Hematopoietic multipotent progenitor cell treated with erythropoietin and hydrocortisone succinate and interleukin-3 and kit ligand, for 6 days (in vitro differentiated cells): ENCODE measurements at regions not wholly inside any gene's neighbourhood (a gene's known extent, or its start where the extent isn't known, plus 50 kb on each side); places are given as distances from the start of the nearest gene placed in this dataset.

Experiments
- DNase-seq: peaks from one replicate; pipeline ENCODE4 v3.0.0-alpha.2; 2015

- DNase-seq = no peak
These were observed 268.0 kb downstream of the PTPRC start for GRCh38 chr1:198906739-198907422.

GRCh38 chr1:198907423-198907746, 268.5 kb downstream of the PTPRC start:
- DNase-seq = no peak

- no peak for DNase-seq
These were observed 270.2 kb downstream of the PTPRC start for GRCh38 chr1:198908995-198909394.

DNA sequence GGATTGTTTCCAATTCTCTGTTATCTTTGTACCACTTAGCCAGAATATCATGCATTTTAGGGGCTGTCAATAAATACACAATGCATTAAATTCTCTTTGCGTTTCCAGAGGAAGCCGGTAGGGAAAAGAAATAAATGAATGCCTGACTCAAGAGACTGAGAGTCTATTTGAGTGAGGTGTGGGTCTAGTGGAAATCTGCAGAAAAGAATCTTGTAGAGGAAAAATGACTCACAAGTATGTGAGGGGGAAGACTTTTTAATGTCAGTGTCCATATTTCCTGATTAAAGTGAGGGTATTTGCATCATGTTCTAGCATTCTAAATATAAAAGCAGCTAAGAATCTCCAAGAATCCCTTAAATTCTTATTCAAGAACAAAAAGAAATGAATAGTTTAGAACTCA, 271.1 kb downstream of the PTPRC start:
- DNase-seq = no peak

DNA sequence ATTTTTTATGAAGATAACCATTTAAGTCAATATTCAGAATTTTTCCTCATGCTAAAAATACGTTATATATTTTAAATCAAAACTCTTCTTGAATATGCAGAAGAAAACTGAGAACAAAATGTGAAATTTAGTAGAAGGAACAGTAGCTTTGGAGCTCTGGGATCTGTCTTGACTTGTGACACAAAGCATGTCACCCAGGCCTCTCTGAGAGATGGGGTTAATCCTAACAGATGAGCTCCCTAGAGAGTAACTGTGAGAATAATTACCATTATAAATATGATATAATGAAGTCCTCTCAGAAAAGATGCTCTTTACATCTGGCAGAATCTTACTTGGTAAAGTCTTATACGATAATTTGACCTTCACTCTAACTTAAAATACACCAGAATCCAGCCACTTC, 272.0 kb downstream of the PTPRC start:
- no peak for DNase-seq

GRCh38 chr1:198912046-198912445, 273.2 kb downstream of the PTPRC start:
- DNase-seq = no peak

DNA sequence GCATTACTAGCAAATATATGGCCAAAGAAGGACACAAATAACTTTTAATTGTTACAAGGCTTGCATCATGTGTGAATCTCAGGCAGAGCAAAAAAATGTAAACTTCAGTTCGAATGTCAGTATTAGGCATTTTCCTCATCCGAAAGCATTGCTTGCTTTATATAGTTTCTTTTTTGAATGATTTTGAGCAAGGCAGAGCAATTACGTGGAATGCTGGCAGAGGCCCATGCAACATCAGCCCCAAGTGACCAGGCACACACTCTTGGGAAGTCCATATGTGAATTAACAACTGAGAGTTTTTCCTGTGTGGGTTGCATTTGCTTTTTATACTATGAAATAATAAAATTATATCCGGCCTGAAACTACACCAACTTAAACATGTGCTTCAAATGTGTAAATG, 274.8 kb downstream of the PTPRC start:
- no peak for DNase-seq

DNA sequence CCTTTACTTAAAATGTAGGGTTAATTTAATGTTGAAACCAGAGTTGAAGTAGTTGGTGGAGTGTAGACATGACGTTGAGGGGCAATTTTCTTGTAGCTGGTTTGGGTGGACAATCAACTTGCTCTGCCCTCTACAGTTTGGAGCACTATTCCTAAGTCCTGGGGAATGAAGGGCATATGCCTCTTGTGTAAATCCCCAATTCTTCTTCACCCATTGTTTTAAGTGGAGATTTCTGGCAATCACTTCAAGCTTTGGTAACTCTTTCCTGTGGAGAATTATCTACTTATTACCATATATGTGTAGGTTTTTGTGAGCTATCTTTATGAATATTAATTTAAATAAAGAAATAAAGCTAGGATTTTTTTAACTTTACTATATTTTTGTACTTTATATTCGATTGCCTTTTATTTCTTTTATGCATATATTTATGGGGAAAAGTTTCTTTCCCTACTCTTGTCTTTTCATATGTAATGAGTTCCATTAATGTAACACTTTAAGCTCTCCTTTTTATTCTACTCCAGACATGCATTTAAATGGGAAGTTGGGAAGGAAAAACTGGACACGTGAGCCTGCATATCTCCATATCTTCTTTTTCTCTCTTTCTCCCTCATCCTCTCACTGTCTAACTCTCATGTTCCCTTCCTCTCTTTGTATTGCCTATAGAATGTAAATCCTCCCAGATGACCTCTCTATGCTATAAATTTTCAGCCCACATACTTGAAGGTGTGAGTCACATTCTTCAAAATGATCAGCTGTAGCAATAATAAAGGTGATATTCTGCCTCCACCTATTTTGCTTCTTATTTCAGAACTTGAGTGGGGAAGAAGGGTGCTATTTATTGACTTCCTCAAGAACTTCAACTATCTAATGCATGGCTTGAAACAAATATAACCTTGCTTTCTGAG, 276.7 kb downstream of the PTPRC start:
- no peak for DNase-seq

- DNase-seq = no peak
These were observed 278.4 kb downstream of the PTPRC start for GRCh38 chr1:198917226-198917625.

GRCh38 chr1:198918920-198919319, 280.1 kb downstream of the PTPRC start:
- DNase-seq = no peak

- no peak for DNase-seq
These were observed 281.0 kb downstream of the PTPRC start for GRCh38 chr1:198919667-198920398.

- no peak for DNase-seq
These were observed 284.0 kb downstream of the PTPRC start for GRCh38 chr1:198922638-198923430.

- no peak for DNase-seq
These were observed 285.2 kb downstream of the PTPRC start for GRCh38 chr1:198923993-198924392.

- DNase-seq = no peak
These were observed 286.7 kb downstream of the PTPRC start for GRCh38 chr1:198925567-198925966.

- no peak for DNase-seq
These were observed 288.3 kb downstream of the PTPRC start for GRCh38 chr1:198927129-198927528.

DNA sequence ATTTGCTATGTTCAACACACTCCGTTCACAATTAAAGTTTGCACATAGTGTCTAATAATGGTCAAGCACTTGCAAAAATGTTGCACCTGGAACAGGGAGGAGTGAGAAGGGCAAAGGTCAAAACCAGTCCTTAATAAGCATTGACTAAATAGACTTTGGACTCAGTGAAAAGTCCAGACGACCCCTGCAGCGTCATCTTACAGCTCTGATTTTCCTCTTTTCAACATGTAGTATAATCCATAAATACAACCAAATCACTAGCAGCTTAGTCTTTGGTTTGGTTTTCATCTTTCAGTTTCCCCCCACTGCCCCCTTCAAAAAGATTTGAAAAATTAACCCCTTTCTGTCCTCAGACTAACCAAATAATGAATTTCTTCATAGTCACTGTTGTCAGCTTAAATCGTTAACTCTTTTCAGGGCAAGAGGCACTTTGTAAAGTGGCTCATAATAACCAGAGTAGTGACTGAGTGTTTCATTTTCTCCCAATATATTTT, 290.3 kb downstream of the PTPRC start:
- DNase-seq = no peak

- peak; percentile 70 for DNase-seq
These were observed 291.2 kb downstream of the PTPRC start for GRCh38 chr1:198929961-198930599.

- DNase-seq = peak; percentile 30
These were observed 293.6 kb downstream of the PTPRC start for GRCh38 chr1:198932351-198932991.

DNA sequence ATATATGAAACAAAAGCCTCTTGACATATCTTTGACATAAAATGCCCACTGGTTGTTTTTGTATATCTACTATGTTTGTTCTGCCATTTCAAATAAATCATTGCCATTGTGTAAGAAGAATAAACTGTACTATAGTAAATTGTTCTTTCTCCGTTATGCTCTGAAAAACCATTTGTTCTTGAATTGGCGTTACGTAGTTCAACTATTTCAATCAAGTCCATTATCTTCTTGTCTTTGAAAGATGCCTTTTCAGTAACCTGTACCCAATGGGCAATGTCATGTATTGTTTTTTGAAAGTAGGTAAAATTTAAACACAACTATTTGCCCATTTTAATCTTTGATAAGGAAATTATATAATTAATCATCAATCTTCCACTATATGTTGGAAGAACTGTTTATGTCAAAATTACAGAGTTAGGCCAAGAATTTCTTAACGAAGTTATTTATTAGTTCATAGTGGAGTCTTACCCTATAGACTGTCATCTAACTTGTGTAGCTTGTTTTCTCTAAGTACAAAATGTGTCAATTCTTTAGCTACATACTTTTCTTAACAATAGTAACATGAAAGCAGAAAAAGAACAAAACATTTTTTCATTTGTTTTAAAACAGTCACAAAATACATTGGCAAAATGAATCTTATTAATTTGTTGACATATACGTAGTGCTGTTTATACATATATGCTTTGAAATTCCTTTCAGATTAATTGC, 294.8 kb downstream of the PTPRC start:
- DNase-seq = no peak

DNA sequence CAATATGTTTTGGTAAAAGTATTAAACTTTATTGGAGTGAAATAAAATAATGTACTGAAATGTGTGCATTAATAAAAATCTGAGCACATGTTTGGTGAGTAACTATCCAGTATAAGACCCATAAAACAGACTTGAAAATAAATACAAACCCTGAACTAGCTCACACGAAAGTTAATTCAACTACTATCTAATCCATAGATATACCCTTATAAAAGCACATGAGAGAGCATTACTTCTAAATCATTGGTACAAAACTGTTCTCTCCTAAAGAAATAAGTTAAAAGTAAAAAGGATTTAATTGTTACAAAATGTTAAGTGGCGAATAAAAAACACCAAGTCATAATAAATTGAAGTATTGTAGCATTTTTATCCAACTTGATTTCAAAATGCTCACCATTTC, 295.6 kb downstream of the PTPRC start:
- no peak for DNase-seq

GRCh38 chr1:198934901-198935305, 296.1 kb downstream of the PTPRC start:
- peak; percentile 88 for DNase-seq
